ENCODE measurements at regions not wholly inside any gene's neighbourhood (a gene's known extent, or its start where the extent isn't known, plus 50 kb on each side); places are given as distances from the start of the nearest gene placed in this dataset.

GRCh38 chr7:115477193-115477651 lies 553.3 kb downstream of the TFEC start:
- Histone ChIP-seq H3K27ac (no peak overlapping the region), H3K9me3 (no peaks in the 10 kb centered on the region), H3K27me3 (peaks cover 0 to 10% of the 10 kb centered on the region in 2 donors), H3K36me3 (no peaks in the 10 kb centered on the region), H3K4me3 (peak overlapping the region in 1 of 2 donors; percentile 47), H3K4me1 (no peaks in the 10 kb centered on the region)
- intact Hi-C loops (cut with DNase I; ENCODE audit: low total_unique reads): no loop called here
- no peak for TF ChIP-seq POLR2A (IDR thresholded peaks at IDR 0.05)
- no peak for TF ChIP-seq CTCF (IDR thresholded peaks at IDR 0.05)
- DNase-seq: peak in 1 of 2 donors; percentile 12

- H3K9me3 ChIP-seq: no peaks in the 10 kb centered on the region
- H3K27ac ChIP-seq: no peak overlapping the region
- H3K27me3 ChIP-seq: peaks cover 0 to 10% of the 10 kb centered on the region in 2 donors
- DNase-seq: no peak
- no peaks in the 10 kb centered on the region for H3K4me1 ChIP-seq
- intact Hi-C loops (cut with DNase I; ENCODE audit: low total_unique reads): no loop called here
- no peaks in the 10 kb centered on the region for H3K36me3 ChIP-seq
- H3K4me3 ChIP-seq: peak overlapping the region in 1 of 2 donors; percentile 47
- TF ChIP-seq CTCF (IDR thresholded peaks at IDR 0.05) (no peak), POLR2A (IDR thresholded peaks at IDR 0.05) (no peak)
Measured at GRCh38 chr7:115476671-115477181, 553.8 kb downstream of the TFEC start.

- intact Hi-C loops (cut with DNase I; ENCODE audit: low total_unique reads): no loop called here
Measured at GRCh38 chr7:115475761-115476385, 554.0 kb downstream of the MDFIC start.

GRCh38 chr7:115475206-115475605 lies 553.3 kb downstream of the MDFIC start:
- Histone ChIP-seq H3K9me3 (no peaks in the 10 kb centered on the region), H3K27me3 (peaks cover 0 to 10% of the 10 kb centered on the region in 2 donors), H3K4me3 (no peak overlapping the region), H3K27ac (no peak overlapping the region), H3K36me3 (no peaks in the 10 kb centered on the region), H3K4me1 (no peaks in the 10 kb centered on the region)
- DNase-seq: no peak
- intact Hi-C loops (cut with DNase I; ENCODE audit: low total_unique reads): no loop called here
- TF ChIP-seq POLR2A (IDR thresholded peaks at IDR 0.05): no peak
- TF ChIP-seq CTCF (IDR thresholded peaks at IDR 0.05): no peak

More at GRCh38 chr7:115475761-115476385, 554.0 kb downstream of the MDFIC start:
- no peak overlapping the region for H3K27ac ChIP-seq
- H3K4me3 ChIP-seq: no peak overlapping the region
- peaks cover 0 to 10% of the 10 kb centered on the region in 2 donors for H3K27me3 ChIP-seq
- H3K9me3 ChIP-seq: no peaks in the 10 kb centered on the region
- TF ChIP-seq CTCF (IDR thresholded peaks at IDR 0.05): no peak
- no peak for TF ChIP-seq POLR2A (IDR thresholded peaks at IDR 0.05)
- no peaks in the 10 kb centered on the region for H3K4me1 ChIP-seq
- no peaks in the 10 kb centered on the region for H3K36me3 ChIP-seq
- no peak for DNase-seq

GRCh38 chr7:115474137-115474536 lies 552.2 kb downstream of the MDFIC start:
- TF ChIP-seq CTCF (IDR thresholded peaks at IDR 0.05): no peak
- TF ChIP-seq POLR2A (IDR thresholded peaks at IDR 0.05): no peak
- no peaks in the 10 kb centered on the region for H3K9me3 ChIP-seq
- H3K27ac ChIP-seq: no peak overlapping the region
- intact Hi-C loops (cut with DNase I; ENCODE audit: low total_unique reads): no loop called here
- H3K4me1 ChIP-seq: no peaks in the 10 kb centered on the region
- peaks cover 0 to 10% of the 10 kb centered on the region in 2 donors for H3K27me3 ChIP-seq
- DNase-seq: no peak
- no peak overlapping the region for H3K4me3 ChIP-seq
- H3K36me3 ChIP-seq: no peaks in the 10 kb centered on the region
